Nephron progenitor cell (in vitro differentiated cells): ENCODE measurements at regions not wholly inside any gene's neighbourhood (a gene's known extent, or its start where the extent isn't known, plus 50 kb on each side); places are given as distances from the start of the nearest gene placed in this dataset.

Experiments
- DNase-seq: peaks from one replicate; pipeline ENCODE4 v3.0.0; 2021
- H3K27ac Mint-ChIP-seq: 2 replicates; pipeline ENCODE4 v1.8.0; 2021; ENCODE audit warnings: mild to moderate bottlenecking, moderate library complexity, mixed read lengths
- H3K27me3 Mint-ChIP-seq: 2 replicates; pipeline ENCODE4 v1.8.0; 2021; ENCODE audit warnings: mild to moderate bottlenecking, low read depth, mixed read lengths; ENCODE audit not compliant: poor library complexity
- H3K36me3 Mint-ChIP-seq: 2 replicates; pipeline ENCODE4 v1.8.0; 2021; ENCODE audit warnings: low read depth, mixed read lengths
- H3K4me1 Mint-ChIP-seq: 2 replicates; pipeline ENCODE4 v1.8.0; 2021; ENCODE audit warnings: mixed read lengths
- H3K4me3 Mint-ChIP-seq: 2 replicates; pipeline ENCODE4 v1.8.0; 2021; ENCODE audit warnings: mild to moderate bottlenecking, moderate library complexity, mixed read lengths
- H3K9me3 Mint-ChIP-seq: 2 replicates; pipeline ENCODE4 v1.8.0; 2021; ENCODE audit warnings: mild to moderate bottlenecking, moderate library complexity, mixed read lengths
- TF ChIP-seq, protein P1 (sequence below): fragments of 200-600 bp; sonication (generic); IDR thresholded peaks from 2 replicates; pipeline ENCODE4 v1.5.0; 2021; ENCODE audit warnings: antibody characterized with exemption

DNA sequence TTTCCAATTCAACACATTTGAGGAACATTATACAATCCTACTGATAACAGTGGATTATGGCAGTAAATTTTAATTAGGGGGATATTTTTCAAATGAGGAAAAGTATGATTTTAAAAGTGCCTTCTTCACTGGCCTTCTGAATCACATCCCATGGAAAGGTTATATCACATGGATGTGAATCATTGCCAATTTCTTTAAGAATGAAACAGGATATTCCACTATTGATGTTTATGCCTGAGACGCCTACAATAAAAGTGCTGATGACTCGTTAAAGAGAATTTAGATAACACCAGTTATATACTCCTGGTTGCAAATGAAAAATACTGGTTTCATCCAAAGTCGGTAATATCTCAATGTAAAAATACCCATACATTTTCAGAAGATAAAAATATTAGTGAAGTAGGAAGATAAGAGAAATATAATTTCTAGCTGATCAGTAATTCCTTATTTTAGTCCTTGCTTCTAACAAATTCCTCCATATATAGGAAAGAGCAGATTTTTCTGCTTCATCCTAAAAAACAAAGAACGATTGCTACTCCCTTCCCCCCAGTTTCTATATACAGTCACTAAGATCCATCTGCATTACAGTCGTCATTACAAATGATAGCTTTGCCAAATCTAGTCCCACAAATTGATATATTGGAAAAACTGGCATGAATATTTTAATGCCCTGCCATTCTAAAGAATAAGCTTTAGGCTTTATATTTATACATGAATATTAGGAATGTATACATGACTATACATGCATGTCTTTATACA is 139.5 kb upstream of the SOX5 start:
- peaks cover 10% of the 10 kb centered on the region for H3K9me3 Mint-ChIP-seq
- H3K27me3 Mint-ChIP-seq: no peaks in the 10 kb centered on the region
- peaks cover 5% of the 10 kb centered on the region for H3K36me3 Mint-ChIP-seq
- H3K4me1 Mint-ChIP-seq: peaks cover 11% of the 10 kb centered on the region
- DNase-seq: no peak
- H3K27ac Mint-ChIP-seq: no peak overlapping the region
- H3K4me3 Mint-ChIP-seq: no peak overlapping the region
- TF ChIP-seq, protein P1, sequence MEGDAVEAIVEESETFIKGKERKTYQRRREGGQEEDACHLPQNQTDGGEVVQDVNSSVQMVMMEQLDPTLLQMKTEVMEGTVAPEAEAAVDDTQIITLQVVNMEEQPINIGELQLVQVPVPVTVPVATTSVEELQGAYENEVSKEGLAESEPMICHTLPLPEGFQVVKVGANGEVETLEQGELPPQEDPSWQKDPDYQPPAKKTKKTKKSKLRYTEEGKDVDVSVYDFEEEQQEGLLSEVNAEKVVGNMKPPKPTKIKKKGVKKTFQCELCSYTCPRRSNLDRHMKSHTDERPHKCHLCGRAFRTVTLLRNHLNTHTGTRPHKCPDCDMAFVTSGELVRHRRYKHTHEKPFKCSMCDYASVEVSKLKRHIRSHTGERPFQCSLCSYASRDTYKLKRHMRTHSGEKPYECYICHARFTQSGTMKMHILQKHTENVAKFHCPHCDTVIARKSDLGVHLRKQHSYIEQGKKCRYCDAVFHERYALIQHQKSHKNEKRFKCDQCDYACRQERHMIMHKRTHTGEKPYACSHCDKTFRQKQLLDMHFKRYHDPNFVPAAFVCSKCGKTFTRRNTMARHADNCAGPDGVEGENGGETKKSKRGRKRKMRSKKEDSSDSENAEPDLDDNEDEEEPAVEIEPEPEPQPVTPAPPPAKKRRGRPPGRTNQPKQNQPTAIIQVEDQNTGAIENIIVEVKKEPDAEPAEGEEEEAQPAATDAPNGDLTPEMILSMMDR: no peak

DNA sequence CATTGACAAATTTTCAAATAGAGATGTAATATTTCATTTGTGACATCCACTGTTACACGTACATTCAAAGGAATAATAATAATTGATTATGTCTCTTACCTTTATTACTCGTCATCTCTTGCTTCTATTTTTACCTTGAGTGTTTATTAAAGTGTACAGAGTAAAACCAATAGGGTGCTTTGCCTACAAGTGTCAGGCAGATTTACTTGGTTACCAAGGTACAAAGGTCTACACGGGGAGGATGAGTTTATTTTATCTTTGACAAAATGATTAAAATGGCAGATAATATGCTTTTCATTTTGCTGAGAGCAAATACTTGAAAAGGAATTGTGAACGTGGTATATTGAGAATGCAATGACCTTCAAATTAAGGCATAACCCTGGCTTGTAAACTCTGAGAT is 137.8 kb upstream of the SOX5 start:
- TF ChIP-seq, protein P1: no peak
- no peaks in the 10 kb centered on the region for H3K27me3 Mint-ChIP-seq
- H3K4me3 Mint-ChIP-seq: no peak overlapping the region
- no peak overlapping the region for H3K27ac Mint-ChIP-seq
- H3K36me3 Mint-ChIP-seq: no peaks in the 10 kb centered on the region
- DNase-seq: no peak
- H3K4me1 Mint-ChIP-seq: peaks cover 22% of the 10 kb centered on the region
- H3K9me3 Mint-ChIP-seq: no peaks in the 10 kb centered on the region

DNA sequence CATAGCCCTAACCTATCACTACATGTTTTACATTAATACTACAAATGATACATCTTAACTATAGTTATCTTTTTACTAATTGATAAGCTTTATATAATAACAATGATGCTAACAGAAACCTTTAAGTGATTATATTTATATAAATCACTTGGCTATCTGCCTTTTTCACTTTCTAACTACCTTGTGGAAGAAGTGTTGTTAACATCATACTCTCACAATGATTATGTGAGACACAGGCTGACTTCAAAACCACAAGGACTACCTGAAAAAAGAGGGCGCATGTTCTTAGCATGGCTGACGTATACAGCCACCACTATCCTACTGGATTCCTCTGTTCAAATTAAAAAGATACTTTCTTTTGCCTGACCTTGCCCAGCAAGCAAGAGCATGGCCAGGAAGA is 135.3 kb upstream of the SOX5 start:
- H3K9me3 Mint-ChIP-seq: no peaks in the 10 kb centered on the region
- H3K27ac Mint-ChIP-seq: no peak overlapping the region
- H3K36me3 Mint-ChIP-seq: no peaks in the 10 kb centered on the region
- no peak for DNase-seq
- H3K4me3 Mint-ChIP-seq: no peak overlapping the region
- TF ChIP-seq, protein P1: no peak
- H3K27me3 Mint-ChIP-seq: no peaks in the 10 kb centered on the region
- peaks cover 39% of the 10 kb centered on the region for H3K4me1 Mint-ChIP-seq

DNA sequence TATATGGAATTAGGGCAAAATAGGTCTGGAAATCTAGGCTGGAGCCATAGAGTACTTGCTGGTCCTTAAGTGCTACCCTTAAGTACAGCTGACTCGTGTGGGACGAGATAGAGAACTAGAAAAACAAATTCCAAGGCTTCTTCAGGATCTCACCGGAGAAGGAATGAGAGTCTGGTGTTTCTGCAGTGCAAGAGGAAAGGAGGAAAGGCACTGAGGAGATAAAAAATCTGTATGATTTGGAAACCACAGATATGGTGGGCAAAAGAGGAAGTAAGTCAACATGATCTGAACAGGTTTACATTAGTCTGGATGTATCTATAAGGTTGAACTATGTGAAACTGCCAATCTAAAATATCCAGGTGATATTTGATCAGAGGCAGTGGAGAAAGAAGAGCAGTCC is 134.4 kb upstream of the SOX5 start:
- Mint-ChIP-seq H3K4me1 (peaks cover 42% of the 10 kb centered on the region), H3K27me3 (no peaks in the 10 kb centered on the region), H3K4me3 (no peak overlapping the region), H3K36me3 (no peaks in the 10 kb centered on the region), H3K27ac (peak overlapping the region; percentile 18), H3K9me3 (no peaks in the 10 kb centered on the region)
- TF ChIP-seq, protein P1: no peak
- no peak for DNase-seq

DNA sequence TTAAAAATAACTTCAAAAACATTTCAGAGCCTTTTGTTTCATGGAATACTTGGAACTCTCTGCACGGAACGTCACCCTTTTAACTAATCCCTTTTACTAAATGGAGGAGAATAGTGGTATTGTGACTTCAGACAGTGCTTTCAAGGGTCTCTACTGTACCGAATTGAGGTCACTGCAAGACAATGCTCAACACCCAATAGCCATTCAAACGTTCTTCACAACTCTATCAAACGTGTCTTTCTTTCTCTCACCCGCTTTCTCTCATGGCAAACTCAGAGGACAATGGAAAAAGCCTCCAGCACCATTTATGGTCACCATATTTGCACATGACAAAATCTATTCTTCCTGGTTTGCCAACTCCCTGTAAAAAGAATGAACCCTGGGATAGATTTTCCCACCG is 132.1 kb upstream of the SOX5 start:
- no peaks in the 10 kb centered on the region for H3K36me3 Mint-ChIP-seq
- TF ChIP-seq, protein P1: no peak
- no peaks in the 10 kb centered on the region for H3K9me3 Mint-ChIP-seq
- no peak for DNase-seq
- peaks cover 43% of the 10 kb centered on the region for H3K4me1 Mint-ChIP-seq
- no peak overlapping the region for H3K4me3 Mint-ChIP-seq
- H3K27ac Mint-ChIP-seq: no peak overlapping the region
- H3K27me3 Mint-ChIP-seq: no peaks in the 10 kb centered on the region

DNA sequence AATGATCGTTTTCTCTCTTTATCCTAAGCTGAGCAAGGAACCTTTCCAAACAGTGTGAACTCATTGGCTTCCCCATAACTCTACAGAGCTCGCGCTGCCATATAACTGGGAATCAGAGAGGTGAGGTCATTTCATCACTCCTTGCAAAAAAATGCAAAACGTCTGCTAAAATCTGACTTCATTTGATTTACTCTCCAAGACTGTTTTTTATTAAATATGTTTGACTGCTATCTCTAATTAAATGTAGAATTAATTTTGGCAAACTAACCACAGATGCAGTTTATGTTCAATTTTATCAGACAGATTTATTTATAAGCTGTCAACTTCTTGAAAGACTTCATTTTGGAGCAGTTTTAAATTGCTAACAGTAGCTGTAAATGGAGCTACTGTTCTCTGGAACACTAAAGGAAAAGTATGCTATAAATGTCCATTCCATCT is 131.6 kb upstream of the SOX5 start:
- H3K4me3 Mint-ChIP-seq: no peak overlapping the region
- peak overlapping the region; percentile 23 for H3K27ac Mint-ChIP-seq
- no peaks in the 10 kb centered on the region for H3K36me3 Mint-ChIP-seq
- H3K4me1 Mint-ChIP-seq: peaks cover 44% of the 10 kb centered on the region
- no peaks in the 10 kb centered on the region for H3K27me3 Mint-ChIP-seq
- H3K9me3 Mint-ChIP-seq: no peaks in the 10 kb centered on the region
- TF ChIP-seq, protein P1: no peak
- no peak for DNase-seq
